22Rv1 (cell line): ENCODE measurements at regions not wholly inside any gene's neighbourhood (a gene's known extent, or its start where the extent isn't known, plus 50 kb on each side); places are given as distances from the start of the nearest gene placed in this dataset.
"Not testable (repeated sequence)": the region's sequence is repeated elsewhere in the genome, so short reads cannot be mapped to it uniquely, and the experiment has no call there.

Experiments used
- H3K27ac ChIP-seq: fragments of 450-650 bp; 2 replicates; pipeline ENCODE4 v1.5.1; 2017

- H3K27ac ChIP-seq, result not testable (repeated sequence)
Observed at GRCh38 chr16:33583702-33584101, 124.3 kb downstream of the TP53TG3F start.

GRCh38 chr16:33588589-33588988 is 129.2 kb downstream of the TP53TG3F start:
- not testable (repeated sequence) for H3K27ac ChIP-seq

GRCh38 chr16:33593344-33593743 is 133.9 kb downstream of the TP53TG3F start:
- not testable (repeated sequence) for H3K27ac ChIP-seq

- not testable (repeated sequence) for H3K27ac ChIP-seq
Observed at GRCh38 chr16:33595074-33595473, 135.7 kb downstream of the TP53TG3F start.

- not testable (repeated sequence) for H3K27ac ChIP-seq
Observed at GRCh38 chr16:33601029-33601428, 141.6 kb downstream of the TP53TG3F start.

- not testable (repeated sequence) for H3K27ac ChIP-seq
Observed at GRCh38 chr16:33623535-33624077, 164.2 kb downstream of the TP53TG3F start.

GRCh38 chr16:33628895-33629294 is 169.5 kb downstream of the TP53TG3F start:
- not testable (repeated sequence) for H3K27ac ChIP-seq

GRCh38 chr16:33631713-33632112 is 172.3 kb downstream of the TP53TG3F start:
- not testable (repeated sequence) for H3K27ac ChIP-seq

GRCh38 chr16:33634057-33634456 is 174.6 kb downstream of the TP53TG3F start:
- not testable (repeated sequence) for H3K27ac ChIP-seq

- H3K27ac ChIP-seq, result not testable (repeated sequence)
Observed at GRCh38 chr16:33636760-33637159, 177.3 kb downstream of the TP53TG3F start.

GRCh38 chr16:33643270-33643669 is 183.9 kb downstream of the TP53TG3F start:
- H3K27ac ChIP-seq, result not testable (repeated sequence)

- H3K27ac ChIP-seq, result not testable (repeated sequence)
Observed at GRCh38 chr16:33643698-33644381, 184.4 kb downstream of the TP53TG3F start.

GRCh38 chr16:33646386-33646785 is 187.0 kb downstream of the TP53TG3F start:
- not testable (repeated sequence) for H3K27ac ChIP-seq

- H3K27ac ChIP-seq, result not testable (repeated sequence)
Observed at GRCh38 chr16:33655756-33656155, 196.3 kb downstream of the TP53TG3F start.

- H3K27ac ChIP-seq, result not testable (repeated sequence)
Observed at GRCh38 chr16:33656394-33656793, 197.0 kb downstream of the TP53TG3F start.

- not testable (repeated sequence) for H3K27ac ChIP-seq
Observed at GRCh38 chr16:33657717-33658116, 198.3 kb downstream of the TP53TG3F start.

GRCh38 chr16:33680791-33681190 is 221.4 kb downstream of the TP53TG3F start:
- not testable (repeated sequence) for H3K27ac ChIP-seq

GRCh38 chr16:33700320-33700719 is 240.9 kb downstream of the TP53TG3F start:
- not testable (repeated sequence) for H3K27ac ChIP-seq
